HEK293 (cell line): ENCODE measurements at regions not wholly inside any gene's neighbourhood (a gene's known extent, or its start where the extent isn't known, plus 50 kb on each side); places are given as distances from the start of the nearest gene placed in this dataset.

Experiments used
- CTCF ChIA-PET: fragments of 350-600 bp; formaldehyde crosslinking; extraction: SDS; loops from one replicate; lab custom pipeline; 2021; ENCODE audit warnings: antibody characterized with exemption; lab: Yijun Ruan, JAX
- POLR2A ChIA-PET: fragments of 300-600 bp; formaldehyde crosslinking; extraction: SDS; loops from one replicate; lab custom pipeline; 2020; ENCODE audit warnings: antibody characterized with exemption, inconsistent platforms; lab: Yijun Ruan, JAX
- H3K27ac ChIP-seq: fragments of 200-500 bp; sonication (Bioruptor generic); 2 replicates; pipeline ENCODE4 v1.5.1; 2014; ENCODE audit warnings: low read depth, low read length, control low read depth, inconsistent platforms; ENCODE audit errors: extremely low read depth
- H3K36me3 ChIP-seq, 2 experiments: fragments of 200-500 bp in 1 of 2; sonication (Bioruptor generic) in 1 of 2; 1 replicate in 1 of 2; 2 replicates in 1 of 2; pipeline ENCODE4 v1.5.1; 2014 to 2017; ENCODE audit warnings: inconsistent platforms in 2 of 2, low read length in 2 of 2; ENCODE audit not compliant: control insufficient read depth in 2 of 2, insufficient read depth in 1 of 2
- H3K4me1 ChIP-seq: fragments of 200-500 bp; sonication (Bioruptor generic); 2 replicates; pipeline ENCODE4 v1.5.1; 2014; ENCODE audit warnings: mild to moderate bottlenecking, low read length, inconsistent platforms; ENCODE audit not compliant: control insufficient read depth, insufficient read depth
- H3K4me3 ChIP-seq: 2 replicates; pipeline ENCODE4 v1.5.1; 2011; ENCODE audit warnings: low read depth, mild to moderate bottlenecking, control low read depth, low read length, moderate library complexity
- H3K9me3 ChIP-seq: fragments of 200-500 bp; sonication (Bioruptor generic); 2 replicates; pipeline ENCODE4 v1.5.1; 2014; ENCODE audit warnings: low read depth, low read length, inconsistent platforms; ENCODE audit not compliant: control insufficient read depth, insufficient read depth
- EGR2 ChIP-seq: fragments of 450-650 bp; formaldehyde crosslinking; IDR thresholded peaks from 2 replicates; pipeline ENCODE4 v1.5.1; 2016; ENCODE audit warnings: low read depth, missing biosample characterization, missing genetic modification characterization
- HIC1 ChIP-seq: fragments of 450-650 bp; formaldehyde crosslinking; IDR thresholded peaks from 2 replicates; pipeline ENCODE4 v1.5.1; 2016; ENCODE audit warnings: missing biosample characterization, missing genetic modification characterization
- PBX3 ChIP-seq: sonication (generic); formaldehyde crosslinking; IDR thresholded peaks from 2 replicates; pipeline ENCODE4 v1.8.1; 2022; ENCODE audit warnings: mild to moderate bottlenecking, moderate library complexity, missing genetic modification reagents
- PRDM6 ChIP-seq: fragments of 450-650 bp; formaldehyde crosslinking; IDR thresholded peaks from 2 replicates; pipeline ENCODE4 v1.5.1; 2017; ENCODE audit warnings: missing biosample characterization, missing genetic modification characterization
- SP3 ChIP-seq: fragments of 450-650 bp; formaldehyde crosslinking; IDR thresholded peaks from 2 replicates; pipeline ENCODE4 v1.5.1; 2016; ENCODE audit warnings: missing biosample characterization, missing genetic modification characterization
- ZBTB6 ChIP-seq: fragments of 450-650 bp; formaldehyde crosslinking; IDR thresholded peaks from 2 replicates; pipeline ENCODE4 v1.5.1; 2017; ENCODE audit warnings: missing biosample characterization, missing genetic modification characterization
- ZNF169 ChIP-seq: fragments of 450-650 bp; formaldehyde crosslinking; IDR thresholded peaks from 2 replicates; pipeline ENCODE4 v1.5.1; 2016; ENCODE audit warnings: missing biosample characterization, missing genetic modification characterization
- ZNF174 ChIP-seq: fragments of 450-650 bp; formaldehyde crosslinking; IDR thresholded peaks from 2 replicates; pipeline ENCODE4 v1.5.0; 2017; ENCODE audit warnings: missing biosample characterization, mild to moderate bottlenecking, missing genetic modification characterization
- ZNF175 ChIP-seq: fragments of 450-650 bp; formaldehyde crosslinking; IDR thresholded peaks from 2 replicates; pipeline ENCODE4 v1.5.1; 2016; ENCODE audit warnings: missing biosample characterization, missing genetic modification characterization
- ZNF24 ChIP-seq: fragments of 450-650 bp; formaldehyde crosslinking; IDR thresholded peaks from 2 replicates; pipeline ENCODE4 v1.5.1; 2016; ENCODE audit warnings: missing biosample characterization, missing genetic modification characterization
- ZNF311 ChIP-seq: fragments of 450-650 bp; formaldehyde crosslinking; IDR thresholded peaks from 2 replicates; pipeline ENCODE4 v1.5.1; 2017; ENCODE audit warnings: missing biosample characterization, missing genetic modification characterization, borderline replicate concordance
- ZNF398 ChIP-seq: fragments of 450-650 bp; formaldehyde crosslinking; IDR thresholded peaks from 2 replicates; pipeline ENCODE4 v1.5.1; 2017; ENCODE audit warnings: missing biosample characterization, missing genetic modification characterization
- ZNF571 ChIP-seq: fragments of 450-650 bp; formaldehyde crosslinking; IDR thresholded peaks from 2 replicates; pipeline ENCODE4 v1.5.0; 2017; ENCODE audit warnings: missing biosample characterization, missing genetic modification characterization
- ZNF785 ChIP-seq: fragments of 450-650 bp; formaldehyde crosslinking; IDR thresholded peaks from 2 replicates; pipeline ENCODE4 v1.5.1; 2016; ENCODE audit warnings: missing biosample characterization, missing genetic modification characterization
- ZSCAN30 ChIP-seq: fragments of 450-650 bp; IDR thresholded peaks from 2 replicates; pipeline ENCODE4 v1.5.1; 2018; ENCODE audit warnings: missing biosample characterization, mild to moderate bottlenecking, missing genetic modification characterization, moderate library complexity

- TF ChIP-seq ZNF398 (tag by site-specific recombination) = no peak
- TF ChIP-seq ZNF785 (tag by site-specific recombination) = no peak
- no peak for TF ChIP-seq ZNF169 (tag by site-specific recombination)
- no peak for TF ChIP-seq ZNF175 (tag by site-specific recombination)
- no peak for TF ChIP-seq PRDM6 (tag by site-specific recombination)
- TF ChIP-seq ZNF571 (tag by site-specific recombination) = no peak
- TF ChIP-seq HIC1 (tag by site-specific recombination) = no peak
- TF ChIP-seq ZNF24 (tag by site-specific recombination) = no peak
- no peak for TF ChIP-seq EGR2 (tag by site-specific recombination)
- TF ChIP-seq ZBTB6 (tag by site-specific recombination) = no peak
- TF ChIP-seq ZNF174 (tag by site-specific recombination) = no peak
- no peak for TF ChIP-seq PBX3 (CRISPR knock-in tag)
- no peak for TF ChIP-seq SP3 (tag by site-specific recombination)
- CTCF ChIA-PET = interaction anchor here (3.3 kb wide), 1 partner anchor 26 kb away, joined by 23 read pairs; no protein-coding TSS in a partner anchor
- Histone ChIP-seq H3K27ac (no peak overlapping the region), H3K4me3 (no peak overlapping the region), H3K9me3 (no peaks in the 10 kb centered on the region), H3K36me3 (no peaks in the 10 kb centered on the region), H3K4me1 (no peaks in the 10 kb centered on the region)
- POLR2A ChIA-PET = no interaction called here
Measured at GRCh38 chr11:119560291-119560690, 137.3 kb upstream of the THY1 start.

- H3K4me1 ChIP-seq = no peaks in the 10 kb centered on the region
- H3K4me3 ChIP-seq = no peak overlapping the region
- no peak overlapping the region for H3K27ac ChIP-seq
- H3K9me3 ChIP-seq = no peaks in the 10 kb centered on the region
- H3K36me3 ChIP-seq = no peaks in the 10 kb centered on the region
- TF ChIP-seq ZNF174 (tag by site-specific recombination) = no peak
- no peak for TF ChIP-seq ZNF311 (tag by site-specific recombination)
- no peak for TF ChIP-seq SP3 (tag by site-specific recombination)
- no peak for TF ChIP-seq ZSCAN30 (tag by site-specific recombination)
- TF ChIP-seq, all 188 proteins: peak for 0
- CTCF ChIA-PET = interaction anchor here (0.6 kb wide), 1 partner anchor 501 kb away, joined by 3 read pairs; no protein-coding TSS in a partner anchor
- POLR2A ChIA-PET = no interaction called here
Measured at GRCh38 chr11:119552106-119552485, 129.1 kb upstream of the THY1 start.
